ENCODE measurements at regions not wholly inside any gene's neighbourhood (a gene's known extent, or its start where the extent isn't known, plus 50 kb on each side); places are given as distances from the start of the nearest gene placed in this dataset.

GRCh38 chr2:150107816-150108215 lies 379.7 kb downstream of the RND3 start:
- Histone ChIP-seq H3K4me1 (ENCODE audit: control insufficient read depth, insufficient read depth, low read length, poor library complexity, severe bottlenecking) (no peaks in the 10 kb centered on the region), H3K4me3 (ENCODE audit: low read depth, low read length) (no peak overlapping the region), H3K36me3 (ENCODE audit: control insufficient read depth, insufficient read depth, low read length) (no peaks in the 10 kb centered on the region), H3K9me3 (ENCODE audit: control insufficient read depth in 2 of 2, low read length in 2 of 2) (no peaks in the 10 kb centered on the region), H3K27ac (ENCODE audit: insufficient read depth, low read length, poor library complexity, severe bottlenecking) (no peak overlapping the region), H3K27me3 (ENCODE audit: control insufficient read depth, insufficient read depth, low read length) (no peaks in the 10 kb centered on the region)
- ATAC-seq (ENCODE audit: low read depth in 2 of 2) (no peak), DNase-seq (no peak)
- peaks cover 0 to 5% (median 1%) of the 10 kb centered on the region in 7 donors for H3K9me3 Mint-ChIP-seq
- H3K36me3 Mint-ChIP-seq, result no peaks in the 10 kb centered on the region
- H3K27me3 Mint-ChIP-seq, result no peaks in the 10 kb centered on the region
- no peaks in the 10 kb centered on the region for H3K4me1 Mint-ChIP-seq
- H3K27ac Mint-ChIP-seq, result no peak overlapping the region
- no peak overlapping the region for H3K4me3 Mint-ChIP-seq

- no peak for ATAC-seq (ENCODE audit: low read depth in 2 of 2)
Observed at GRCh38 chr2:150107170-150107569, 380.3 kb downstream of the RND3 start.

GRCh38 chr2:150101947-150102346 lies 385.5 kb downstream of the RND3 start:
- Histone ChIP-seq H3K36me3 (ENCODE audit: control insufficient read depth, insufficient read depth, low read length) (no peaks in the 10 kb centered on the region), H3K4me3 (ENCODE audit: low read depth, low read length) (no peak overlapping the region), H3K4me1 (ENCODE audit: control insufficient read depth, insufficient read depth, low read length, poor library complexity, severe bottlenecking) (no peaks in the 10 kb centered on the region), H3K9me3 (ENCODE audit: control insufficient read depth in 2 of 2, low read length in 2 of 2) (no peaks in the 10 kb centered on the region), H3K27me3 (ENCODE audit: control insufficient read depth, insufficient read depth, low read length) (no peaks in the 10 kb centered on the region), H3K27ac (ENCODE audit: insufficient read depth, low read length, poor library complexity, severe bottlenecking) (no peak overlapping the region)
- no peak for ATAC-seq (ENCODE audit: low read depth in 2 of 2)
- DNase-seq, result no peak
- H3K4me1 Mint-ChIP-seq, result no peaks in the 10 kb centered on the region
- peaks cover 0 to 5% (median 0%) of the 10 kb centered on the region in 7 donors for H3K9me3 Mint-ChIP-seq
- no peaks in the 10 kb centered on the region for H3K36me3 Mint-ChIP-seq
- H3K27me3 Mint-ChIP-seq, result no peaks in the 10 kb centered on the region
- H3K4me3 Mint-ChIP-seq, result no peak overlapping the region
- H3K27ac Mint-ChIP-seq, result no peak overlapping the region

More at GRCh38 chr2:150107170-150107569, 380.3 kb downstream of the RND3 start:
- Histone ChIP-seq H3K27me3 (ENCODE audit: control insufficient read depth, insufficient read depth, low read length) (no peaks in the 10 kb centered on the region), H3K27ac (ENCODE audit: insufficient read depth, low read length, poor library complexity, severe bottlenecking) (no peak overlapping the region), H3K4me3 (ENCODE audit: low read depth, low read length) (no peak overlapping the region), H3K36me3 (ENCODE audit: control insufficient read depth, insufficient read depth, low read length) (no peaks in the 10 kb centered on the region), H3K9me3 (ENCODE audit: control insufficient read depth in 2 of 2, low read length in 2 of 2) (no peaks in the 10 kb centered on the region), H3K4me1 (ENCODE audit: control insufficient read depth, insufficient read depth, low read length, poor library complexity, severe bottlenecking) (no peaks in the 10 kb centered on the region)
- DNase-seq, result no peak
- H3K27me3 Mint-ChIP-seq, result no peaks in the 10 kb centered on the region
- peaks cover 0 to 5% (median 1%) of the 10 kb centered on the region in 7 donors for H3K9me3 Mint-ChIP-seq
- no peak overlapping the region for H3K4me3 Mint-ChIP-seq
- no peaks in the 10 kb centered on the region for H3K36me3 Mint-ChIP-seq
- H3K27ac Mint-ChIP-seq, result no peak overlapping the region
- H3K4me1 Mint-ChIP-seq, result no peaks in the 10 kb centered on the region

- ATAC-seq (ENCODE audit: low read depth in 2 of 2) (no peak), DNase-seq (no peak)
- Histone ChIP-seq H3K27me3 (ENCODE audit: control insufficient read depth, insufficient read depth, low read length) (no peaks in the 10 kb centered on the region), H3K4me1 (ENCODE audit: control insufficient read depth, insufficient read depth, low read length, poor library complexity, severe bottlenecking) (no peaks in the 10 kb centered on the region), H3K9me3 (ENCODE audit: control insufficient read depth in 2 of 2, low read length in 2 of 2) (no peaks in the 10 kb centered on the region), H3K4me3 (ENCODE audit: low read depth, low read length) (no peak overlapping the region), H3K27ac (ENCODE audit: insufficient read depth, low read length, poor library complexity, severe bottlenecking) (no peak overlapping the region), H3K36me3 (ENCODE audit: control insufficient read depth, insufficient read depth, low read length) (no peaks in the 10 kb centered on the region)
- no peaks in the 10 kb centered on the region for H3K27me3 Mint-ChIP-seq
- no peaks in the 10 kb centered on the region for H3K36me3 Mint-ChIP-seq
- H3K9me3 Mint-ChIP-seq, result peaks cover 0 to 7% (median 0%) of the 10 kb centered on the region in 7 donors
- H3K4me1 Mint-ChIP-seq, result no peaks in the 10 kb centered on the region
- H3K4me3 Mint-ChIP-seq, result no peak overlapping the region
- no peak overlapping the region for H3K27ac Mint-ChIP-seq
Observed at GRCh38 chr2:150100834-150101233, 386.6 kb downstream of the RND3 start.

GRCh38 chr2:150100336-150100735 lies 387.1 kb downstream of the RND3 start:
- ATAC-seq (ENCODE audit: low read depth in 2 of 2) (no peak), DNase-seq (no peak)
- no peak overlapping the region for H3K27ac Mint-ChIP-seq
- no peak overlapping the region for H3K4me3 Mint-ChIP-seq
- peaks cover 0 to 7% (median 0%) of the 10 kb centered on the region in 7 donors for H3K9me3 Mint-ChIP-seq
- no peaks in the 10 kb centered on the region for H3K4me1 Mint-ChIP-seq
- H3K36me3 ChIP-seq (ENCODE audit: control insufficient read depth, insufficient read depth, low read length), result no peaks in the 10 kb centered on the region
- no peaks in the 10 kb centered on the region for H3K9me3 ChIP-seq (ENCODE audit: control insufficient read depth in 2 of 2, low read length in 2 of 2)
- H3K4me3 ChIP-seq (ENCODE audit: low read depth, low read length), result no peak overlapping the region
- H3K27ac ChIP-seq (ENCODE audit: insufficient read depth, low read length, poor library complexity, severe bottlenecking), result no peak overlapping the region
- no peaks in the 10 kb centered on the region for H3K27me3 Mint-ChIP-seq
- no peaks in the 10 kb centered on the region for H3K36me3 Mint-ChIP-seq
- H3K27me3 ChIP-seq (ENCODE audit: control insufficient read depth, insufficient read depth, low read length), result no peaks in the 10 kb centered on the region
- H3K4me1 ChIP-seq (ENCODE audit: control insufficient read depth, insufficient read depth, low read length, poor library complexity, severe bottlenecking), result no peaks in the 10 kb centered on the region

GRCh38 chr2:150099805-150100204 lies 387.7 kb downstream of the RND3 start:
- no peaks in the 10 kb centered on the region for H3K9me3 ChIP-seq (ENCODE audit: control insufficient read depth in 2 of 2, low read length in 2 of 2)
- Mint-ChIP-seq H3K27me3 (no peaks in the 10 kb centered on the region), H3K36me3 (no peaks in the 10 kb centered on the region), H3K27ac (no peak overlapping the region), H3K4me3 (no peak overlapping the region), H3K4me1 (no peaks in the 10 kb centered on the region), H3K9me3 (peaks cover 0 to 7% (median 0%) of the 10 kb centered on the region in 7 donors)
- no peaks in the 10 kb centered on the region for H3K36me3 ChIP-seq (ENCODE audit: control insufficient read depth, insufficient read depth, low read length)
- no peak overlapping the region for H3K4me3 ChIP-seq (ENCODE audit: low read depth, low read length)
- ATAC-seq (ENCODE audit: low read depth in 2 of 2) (no peak), DNase-seq (no peak)
- H3K27ac ChIP-seq (ENCODE audit: insufficient read depth, low read length, poor library complexity, severe bottlenecking), result no peak overlapping the region
- H3K4me1 ChIP-seq (ENCODE audit: control insufficient read depth, insufficient read depth, low read length, poor library complexity, severe bottlenecking), result no peaks in the 10 kb centered on the region
- H3K27me3 ChIP-seq (ENCODE audit: control insufficient read depth, insufficient read depth, low read length), result no peaks in the 10 kb centered on the region

- Histone ChIP-seq H3K9me3 (ENCODE audit: control insufficient read depth in 2 of 2, low read length in 2 of 2) (no peaks in the 10 kb centered on the region), H3K27ac (ENCODE audit: insufficient read depth, low read length, poor library complexity, severe bottlenecking) (no peak overlapping the region), H3K27me3 (ENCODE audit: control insufficient read depth, insufficient read depth, low read length) (no peaks in the 10 kb centered on the region), H3K4me1 (ENCODE audit: control insufficient read depth, insufficient read depth, low read length, poor library complexity, severe bottlenecking) (no peaks in the 10 kb centered on the region), H3K4me3 (ENCODE audit: low read depth, low read length) (no peak overlapping the region), H3K36me3 (ENCODE audit: control insufficient read depth, insufficient read depth, low read length) (no peaks in the 10 kb centered on the region)
- peaks cover 0 to 7% (median 0%) of the 10 kb centered on the region in 7 donors for H3K9me3 Mint-ChIP-seq
- H3K4me1 Mint-ChIP-seq, result no peaks in the 10 kb centered on the region
- H3K27ac Mint-ChIP-seq, result no peak overlapping the region
- DNase-seq (no peak), ATAC-seq (ENCODE audit: low read depth in 2 of 2) (no peak)
- H3K27me3 Mint-ChIP-seq, result no peaks in the 10 kb centered on the region
- no peaks in the 10 kb centered on the region for H3K36me3 Mint-ChIP-seq
- H3K4me3 Mint-ChIP-seq, result no peak overlapping the region
Observed at GRCh38 chr2:150097901-150098531, 389.5 kb downstream of the RND3 start.

GRCh38 chr2:150097402-150097801 lies 390.1 kb downstream of the RND3 start:
- Mint-ChIP-seq H3K36me3 (no peaks in the 10 kb centered on the region), H3K27me3 (no peaks in the 10 kb centered on the region), H3K27ac (no peak overlapping the region), H3K4me3 (no peak overlapping the region), H3K9me3 (peaks cover 0 to 7% (median 0%) of the 10 kb centered on the region in 7 donors), H3K4me1 (no peaks in the 10 kb centered on the region)
- no peaks in the 10 kb centered on the region for H3K9me3 ChIP-seq (ENCODE audit: control insufficient read depth in 2 of 2, low read length in 2 of 2)
- no peak overlapping the region for H3K4me3 ChIP-seq (ENCODE audit: low read depth, low read length)
- H3K27ac ChIP-seq (ENCODE audit: insufficient read depth, low read length, poor library complexity, severe bottlenecking), result no peak overlapping the region
- DNase-seq (no peak), ATAC-seq (ENCODE audit: low read depth in 2 of 2) (no peak)
- no peaks in the 10 kb centered on the region for H3K4me1 ChIP-seq (ENCODE audit: control insufficient read depth, insufficient read depth, low read length, poor library complexity, severe bottlenecking)
- no peaks in the 10 kb centered on the region for H3K36me3 ChIP-seq (ENCODE audit: control insufficient read depth, insufficient read depth, low read length)
- no peaks in the 10 kb centered on the region for H3K27me3 ChIP-seq (ENCODE audit: control insufficient read depth, insufficient read depth, low read length)
